ENCODE measurements at regions not wholly inside any gene's neighbourhood (a gene's known extent, or its start where the extent isn't known, plus 50 kb on each side); places are given as distances from the start of the nearest gene placed in this dataset.
"Not testable (repeated sequence)": the region's sequence is repeated elsewhere in the genome, so short reads cannot be mapped to it uniquely, and the experiment has no call there.

- H3K36me3 ChIP-seq, result no peaks in the 10 kb centered on the region
- peaks cover 20% of the 10 kb centered on the region for H3K4me1 ChIP-seq (ENCODE audit: low read depth)
- no peak overlapping the region for H3K27ac ChIP-seq
- no peak for DNase-seq (ENCODE audit: low read depth in 1 of 2, low spot score in 1 of 2)
- H3K9me3 ChIP-seq (ENCODE audit: low read depth), result no peaks in the 10 kb centered on the region
- no peaks in the 10 kb centered on the region for H3K27me3 ChIP-seq
- no peak for TF ChIP-seq CTCF (IDR thresholded peaks at IDR 0.05; ENCODE audit: low read depth, low read length)
- H3K4me3 ChIP-seq, result no peak overlapping the region
Observed at GRCh38 chr1:83043244-83043643, 955.7 kb downstream of the TTLL7 start.

GRCh38 chr1:83039091-83039490, 959.8 kb downstream of the TTLL7 start:
- H3K4me1 ChIP-seq (ENCODE audit: low read depth), result peaks cover 20% of the 10 kb centered on the region
- not testable (repeated sequence) for H3K4me3 ChIP-seq; H3K27ac ChIP-seq; H3K36me3 ChIP-seq; H3K9me3 ChIP-seq (ENCODE audit: low read depth); H3K27me3 ChIP-seq; DNase-seq (ENCODE audit: low read depth in 1 of 2, low spot score in 1 of 2)

GRCh38 chr1:83034851-83035250, 964.1 kb downstream of the TTLL7 start:
- TF ChIP-seq CTCF (IDR thresholded peaks at IDR 0.05; ENCODE audit: low read depth, low read length), result no peak
- no peak overlapping the region for H3K4me3 ChIP-seq
- no peak overlapping the region for H3K27ac ChIP-seq
- no peaks in the 10 kb centered on the region for H3K27me3 ChIP-seq
- H3K36me3 ChIP-seq, result no peaks in the 10 kb centered on the region
- no peaks in the 10 kb centered on the region for H3K4me1 ChIP-seq (ENCODE audit: low read depth)
- no peak for DNase-seq (ENCODE audit: low read depth in 1 of 2, low spot score in 1 of 2)
- no peaks in the 10 kb centered on the region for H3K9me3 ChIP-seq (ENCODE audit: low read depth)

GRCh38 chr1:83033682-83034081, 965.2 kb downstream of the TTLL7 start:
- TF ChIP-seq CTCF (IDR thresholded peaks at IDR 0.05; ENCODE audit: low read depth, low read length), result no peak
- Histone ChIP-seq H3K9me3 (ENCODE audit: low read depth) (no peaks in the 10 kb centered on the region), H3K27ac (no peak overlapping the region), H3K4me1 (ENCODE audit: low read depth) (no peaks in the 10 kb centered on the region), H3K36me3 (no peaks in the 10 kb centered on the region), H3K4me3 (no peak overlapping the region), H3K27me3 (no peaks in the 10 kb centered on the region)
- no peak for DNase-seq (ENCODE audit: low read depth in 1 of 2, low spot score in 1 of 2)

- DNase-seq (ENCODE audit: low read depth in 1 of 2, low spot score in 1 of 2), result no peak
- no peak overlapping the region for H3K4me3 ChIP-seq
- H3K4me1 ChIP-seq (ENCODE audit: low read depth), result no peaks in the 10 kb centered on the region
- H3K36me3 ChIP-seq, result no peaks in the 10 kb centered on the region
- H3K27ac ChIP-seq, result no peak overlapping the region
- no peaks in the 10 kb centered on the region for H3K27me3 ChIP-seq
- no peaks in the 10 kb centered on the region for H3K9me3 ChIP-seq (ENCODE audit: low read depth)
- TF ChIP-seq CTCF (IDR thresholded peaks at IDR 0.05; ENCODE audit: low read depth, low read length), result no peak
Observed at GRCh38 chr1:83029916-83030315, 969.0 kb downstream of the TTLL7 start.

GRCh38 chr1:83029050-83029449, 969.9 kb downstream of the TTLL7 start:
- Histone ChIP-seq H3K27ac (no peak overlapping the region), H3K4me3 (no peak overlapping the region), H3K4me1 (ENCODE audit: low read depth) (no peaks in the 10 kb centered on the region), H3K27me3 (no peaks in the 10 kb centered on the region), H3K36me3 (no peaks in the 10 kb centered on the region), H3K9me3 (ENCODE audit: low read depth) (no peaks in the 10 kb centered on the region)
- no peak for TF ChIP-seq CTCF (IDR thresholded peaks at IDR 0.05; ENCODE audit: low read depth, low read length)
- no peak for DNase-seq (ENCODE audit: low read depth in 1 of 2, low spot score in 1 of 2)
